PC-9 (cell line): ENCODE measurements at regions not wholly inside any gene's neighbourhood (a gene's known extent, or its start where the extent isn't known, plus 50 kb on each side); places are given as distances from the start of the nearest gene placed in this dataset.

Experiments used
- EZH2 ChIP-seq: fragments of 200-600 bp; sonication (generic); IDR thresholded peaks from 2 replicates; pipeline ENCODE4 v1.8.0; 2017; ENCODE audit warnings: antibody characterized with exemption, low read depth
- TF ChIP-seq, protein P1 (sequence below): fragments of 200-600 bp; sonication (generic); conservative IDR thresholded peaks from 2 replicates; pipeline ENCODE4 v1.6.1; 2017; ENCODE audit warnings: mixed run types, antibody characterized with exemption, mild to moderate bottlenecking, moderate library complexity

DNA sequence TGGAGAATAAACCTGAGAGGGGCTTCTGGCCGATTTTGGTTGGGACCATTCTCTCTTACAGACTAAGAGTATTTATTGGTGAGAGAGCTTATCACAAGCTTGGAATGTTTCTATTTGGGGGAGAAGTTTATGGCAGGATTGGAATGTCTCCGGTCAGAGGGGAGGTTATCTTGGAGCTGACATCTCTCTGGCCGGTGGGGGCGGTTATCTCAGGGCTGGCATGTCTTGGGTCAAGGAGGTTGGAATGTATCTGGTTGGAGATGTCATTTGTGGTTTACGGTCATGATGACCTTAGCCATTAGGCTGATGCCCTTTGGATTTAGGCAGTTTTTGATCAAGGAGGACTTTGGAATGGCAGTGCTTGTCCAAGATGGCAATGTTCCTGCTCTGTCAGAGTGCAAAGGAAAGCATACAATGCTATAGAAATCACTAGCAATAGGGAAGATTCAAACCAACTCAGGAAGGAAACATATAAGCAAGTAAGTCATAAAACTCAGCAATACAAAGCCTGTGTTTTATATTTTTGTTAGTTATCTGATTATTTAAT lies 362.4 kb upstream of the LRATD1 start:
- TF ChIP-seq EZH2 = no peak
- TF ChIP-seq, protein P1, sequence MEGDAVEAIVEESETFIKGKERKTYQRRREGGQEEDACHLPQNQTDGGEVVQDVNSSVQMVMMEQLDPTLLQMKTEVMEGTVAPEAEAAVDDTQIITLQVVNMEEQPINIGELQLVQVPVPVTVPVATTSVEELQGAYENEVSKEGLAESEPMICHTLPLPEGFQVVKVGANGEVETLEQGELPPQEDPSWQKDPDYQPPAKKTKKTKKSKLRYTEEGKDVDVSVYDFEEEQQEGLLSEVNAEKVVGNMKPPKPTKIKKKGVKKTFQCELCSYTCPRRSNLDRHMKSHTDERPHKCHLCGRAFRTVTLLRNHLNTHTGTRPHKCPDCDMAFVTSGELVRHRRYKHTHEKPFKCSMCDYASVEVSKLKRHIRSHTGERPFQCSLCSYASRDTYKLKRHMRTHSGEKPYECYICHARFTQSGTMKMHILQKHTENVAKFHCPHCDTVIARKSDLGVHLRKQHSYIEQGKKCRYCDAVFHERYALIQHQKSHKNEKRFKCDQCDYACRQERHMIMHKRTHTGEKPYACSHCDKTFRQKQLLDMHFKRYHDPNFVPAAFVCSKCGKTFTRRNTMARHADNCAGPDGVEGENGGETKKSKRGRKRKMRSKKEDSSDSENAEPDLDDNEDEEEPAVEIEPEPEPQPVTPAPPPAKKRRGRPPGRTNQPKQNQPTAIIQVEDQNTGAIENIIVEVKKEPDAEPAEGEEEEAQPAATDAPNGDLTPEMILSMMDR = no peak
